Mesendoderm (in vitro differentiated cells): ENCODE measurements at regions not wholly inside any gene's neighbourhood (a gene's known extent, or its start where the extent isn't known, plus 50 kb on each side); places are given as distances from the start of the nearest gene placed in this dataset.

Experiments
- DNase-seq: peaks from one replicate; pipeline ENCODE4 v3.0.0; 2013
- H2AK5ac ChIP-seq: 2 replicates; pipeline ENCODE4 v1.6.1; 2013; ENCODE audit warnings: low read length, inconsistent platforms
- H2BK120ac ChIP-seq: 2 replicates; pipeline ENCODE4 v1.6.1; 2013; ENCODE audit warnings: low read depth, mild to moderate bottlenecking, low read length, moderate library complexity, mixed read lengths
- H2BK15ac ChIP-seq: replicated peaks from 2 replicates; pipeline ENCODE4 v1.6.1; 2013; ENCODE audit warnings: low read depth, mild to moderate bottlenecking, moderate library complexity
- H2BK5ac ChIP-seq: 2 replicates; pipeline ENCODE4 v1.6.1; 2013; ENCODE audit warnings: low read length, inconsistent platforms
- H3K18ac ChIP-seq: 2 replicates; pipeline ENCODE4 v1.6.1; 2013; ENCODE audit warnings: mild to moderate bottlenecking, low read length, mixed read lengths
- H3K23ac ChIP-seq: one replicate; pipeline ENCODE4 v1.6.1; 2013; ENCODE audit warnings: low read length
- H3K27ac ChIP-seq: 2 replicates; pipeline ENCODE4 v1.5.1; 2013; ENCODE audit warnings: low read depth, mild to moderate bottlenecking, inconsistent platforms, low read length, moderate library complexity
- H3K27me3 ChIP-seq: 2 replicates; pipeline ENCODE4 v1.6.1; 2013; ENCODE audit warnings: low read length, control low read depth, mild to moderate bottlenecking, inconsistent platforms; ENCODE audit not compliant: insufficient read depth, poor library complexity
- H3K36me3 ChIP-seq: 2 replicates; pipeline ENCODE4 v1.6.1; 2013; ENCODE audit warnings: low read length, inconsistent platforms; ENCODE audit not compliant: control insufficient read depth, insufficient read depth
- H3K4ac ChIP-seq: one replicate; pipeline ENCODE4 v1.6.1; 2013; ENCODE audit warnings: low read depth, mild to moderate bottlenecking, low read length, moderate library complexity
- H3K4me1 ChIP-seq: 2 replicates; pipeline ENCODE4 v1.6.1; 2013; ENCODE audit warnings: low read depth, low read length, inconsistent platforms; ENCODE audit not compliant: control insufficient read depth
- H3K4me2 ChIP-seq: 2 replicates; pipeline ENCODE4 v1.6.1; 2013; ENCODE audit warnings: low read length
- H3K4me3 ChIP-seq: 2 replicates; pipeline ENCODE4 v1.5.1; 2013; ENCODE audit warnings: mild to moderate bottlenecking, low read length
- H3K56ac ChIP-seq: one replicate; pipeline ENCODE4 v1.6.1; 2013; ENCODE audit warnings: low read length
- H3K79me1 ChIP-seq: 2 replicates; pipeline ENCODE4 v1.6.1; 2013; ENCODE audit warnings: low read length, inconsistent platforms
- H3K79me2 ChIP-seq: 2 replicates; pipeline ENCODE4 v1.6.1; 2013; ENCODE audit warnings: mild to moderate bottlenecking, low read length; ENCODE audit not compliant: control insufficient read depth, insufficient read depth
- H3K9ac ChIP-seq: 2 replicates; pipeline ENCODE4 v1.6.1; 2013; ENCODE audit warnings: low read length, inconsistent platforms
- H4K5ac ChIP-seq: one replicate; pipeline ENCODE4 v1.6.1; 2013; ENCODE audit warnings: low read length
- H4K8ac ChIP-seq: one replicate; pipeline ENCODE4 v1.6.1; 2013; ENCODE audit warnings: low read depth, mild to moderate bottlenecking, control low read depth, low read length, moderate library complexity
- WGBS: extraction: QIAGEN DNeasy Blood & Tissue Kit; methylation state at CpG from one replicate; pipeline ENCODE4 v1.1.7; 2013; ENCODE audit warnings: low lambda C conversion rate, missing lambda C conversion rate; ENCODE audit not compliant: insufficient coverage; ENCODE audit errors: extremely low coverage; 5-methylcytosine and 5-hydroxymethylcytosine counted together

DNA sequence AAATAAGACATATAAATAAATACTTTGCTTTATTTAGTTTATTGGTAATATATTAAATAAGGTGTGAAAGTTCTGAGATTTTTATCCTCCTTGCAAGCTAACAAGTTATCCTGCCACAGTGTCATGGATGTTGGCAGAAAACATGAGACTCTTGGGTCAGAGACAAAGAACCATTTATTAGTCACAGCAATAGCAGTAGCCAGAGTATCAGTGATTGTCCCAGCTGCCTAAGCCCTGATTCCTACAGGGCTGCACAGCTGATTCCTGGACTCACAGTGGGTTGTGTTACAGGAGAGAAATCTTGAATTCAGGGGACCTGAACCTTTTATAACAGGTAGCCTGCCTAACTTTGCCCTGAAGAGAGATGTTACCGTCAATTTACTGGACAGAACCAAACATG is 304.5 kb upstream of the ZNF608 start:
- no peak for DNase-seq
- WGBS: no CpG with 5 or more reads among the region's 1 CpG
- no peaks in the 10 kb centered on the region for H3K27me3 ChIP-seq

DNA sequence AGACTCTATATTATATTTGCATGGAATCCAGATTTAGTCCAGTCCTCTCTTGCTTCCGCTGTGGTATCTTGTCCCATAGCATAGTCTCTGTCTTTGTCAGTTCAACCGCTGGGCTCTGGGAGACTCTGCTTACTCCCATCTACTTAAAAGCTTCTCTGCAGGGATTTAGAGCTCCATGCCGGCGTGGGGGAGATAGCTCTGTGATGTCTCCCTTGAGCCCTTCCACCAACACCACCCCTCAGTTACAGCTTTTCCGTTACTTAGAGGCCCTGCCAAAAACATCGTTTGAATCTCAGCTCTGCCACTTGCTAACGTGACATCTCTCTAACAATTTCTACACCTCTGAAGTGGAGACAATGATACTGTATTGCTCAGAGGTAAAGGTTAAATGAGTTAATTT is 306.1 kb upstream of the ZNF608 start:
- H3K79me2 ChIP-seq: no peaks in the 10 kb centered on the region
- no peak overlapping the region for H3K18ac ChIP-seq
- no peak overlapping the region for H2BK5ac ChIP-seq
- H3K4me3 ChIP-seq: no peak overlapping the region
- no peak overlapping the region for H3K23ac ChIP-seq
- no peak for DNase-seq
- H3K4me1 ChIP-seq: peaks cover 3% of the 10 kb centered on the region
- H3K4ac ChIP-seq: no peak overlapping the region
- no peak overlapping the region for H3K56ac ChIP-seq
- WGBS: no CpG with 5 or more reads among the region's 7 CpGs
- no peaks in the 10 kb centered on the region for H3K36me3 ChIP-seq
- H3K27ac ChIP-seq: no peak overlapping the region
- H2BK120ac ChIP-seq: no peak overlapping the region
- no peaks in the 10 kb centered on the region for H3K79me1 ChIP-seq
- no peak overlapping the region for H2AK5ac ChIP-seq
- no peak overlapping the region for H2BK15ac ChIP-seq
- no peaks in the 10 kb centered on the region for H3K27me3 ChIP-seq
- H4K8ac ChIP-seq: no peak overlapping the region
- H4K5ac ChIP-seq: no peak overlapping the region
- H3K9ac ChIP-seq: no peak overlapping the region
- H3K4me2 ChIP-seq: no peak overlapping the region

More for the DNA sequence above, 304.5 kb upstream of the ZNF608 start:
- Histone ChIP-seq H3K36me3 (no peaks in the 10 kb centered on the region), H3K79me2 (no peaks in the 10 kb centered on the region), H3K4ac (no peak overlapping the region), H2BK120ac (no peak overlapping the region), H4K8ac (no peak overlapping the region), H3K9ac (no peak overlapping the region), H3K4me2 (no peak overlapping the region), H3K23ac (no peak overlapping the region), H3K18ac (no peak overlapping the region), H3K56ac (no peak overlapping the region), H3K79me1 (no peaks in the 10 kb centered on the region), H2BK5ac (no peak overlapping the region), H3K4me1 (no peaks in the 10 kb centered on the region), H3K27ac (no peak overlapping the region), H3K4me3 (no peak overlapping the region), H2AK5ac (no peak overlapping the region), H2BK15ac (no peak overlapping the region), H4K5ac (no peak overlapping the region)

GRCh38 chr5:125053179-125053578 is 306.7 kb upstream of the ZNF608 start:
- no peak overlapping the region for H3K4me2 ChIP-seq
- H3K27me3 ChIP-seq: no peaks in the 10 kb centered on the region
- H2BK120ac ChIP-seq: no peak overlapping the region
- no CpG with 5 or more reads among the region's 1 CpG for WGBS
- no peak overlapping the region for H3K23ac ChIP-seq
- H3K36me3 ChIP-seq: no peaks in the 10 kb centered on the region
- H3K9ac ChIP-seq: no peak overlapping the region
- H4K8ac ChIP-seq: no peak overlapping the region
- no peak overlapping the region for H3K18ac ChIP-seq
- no peak overlapping the region for H4K5ac ChIP-seq
- H3K4me1 ChIP-seq: peaks cover 3% of the 10 kb centered on the region
- H2AK5ac ChIP-seq: no peak overlapping the region
- no peak overlapping the region for H3K27ac ChIP-seq
- H3K4ac ChIP-seq: no peak overlapping the region
- no peak overlapping the region for H3K4me3 ChIP-seq
- H3K56ac ChIP-seq: no peak overlapping the region
- H2BK5ac ChIP-seq: no peak overlapping the region
- H3K79me2 ChIP-seq: no peaks in the 10 kb centered on the region
- no peak for DNase-seq
- no peak overlapping the region for H2BK15ac ChIP-seq
- no peaks in the 10 kb centered on the region for H3K79me1 ChIP-seq

- Histone ChIP-seq H3K23ac (no peak overlapping the region), H3K27me3 (no peaks in the 10 kb centered on the region), H3K4me2 (no peak overlapping the region), H3K27ac (no peak overlapping the region), H4K5ac (no peak overlapping the region), H3K79me1 (no peaks in the 10 kb centered on the region), H3K79me2 (no peaks in the 10 kb centered on the region), H3K9ac (no peak overlapping the region), H3K4me3 (no peak overlapping the region), H2BK120ac (no peak overlapping the region), H3K56ac (no peak overlapping the region), H2AK5ac (no peak overlapping the region), H3K18ac (no peak overlapping the region), H3K4ac (no peak overlapping the region), H3K36me3 (no peaks in the 10 kb centered on the region), H2BK15ac (no peak overlapping the region), H4K8ac (no peak overlapping the region), H3K4me1 (peaks cover 3% of the 10 kb centered on the region), H2BK5ac (no peak overlapping the region)
- DNase-seq: no peak
- no CpG with 5 or more reads among the region's 4 CpGs for WGBS
Measured at GRCh38 chr5:125054146-125054545, 307.7 kb upstream of the ZNF608 start.

DNA sequence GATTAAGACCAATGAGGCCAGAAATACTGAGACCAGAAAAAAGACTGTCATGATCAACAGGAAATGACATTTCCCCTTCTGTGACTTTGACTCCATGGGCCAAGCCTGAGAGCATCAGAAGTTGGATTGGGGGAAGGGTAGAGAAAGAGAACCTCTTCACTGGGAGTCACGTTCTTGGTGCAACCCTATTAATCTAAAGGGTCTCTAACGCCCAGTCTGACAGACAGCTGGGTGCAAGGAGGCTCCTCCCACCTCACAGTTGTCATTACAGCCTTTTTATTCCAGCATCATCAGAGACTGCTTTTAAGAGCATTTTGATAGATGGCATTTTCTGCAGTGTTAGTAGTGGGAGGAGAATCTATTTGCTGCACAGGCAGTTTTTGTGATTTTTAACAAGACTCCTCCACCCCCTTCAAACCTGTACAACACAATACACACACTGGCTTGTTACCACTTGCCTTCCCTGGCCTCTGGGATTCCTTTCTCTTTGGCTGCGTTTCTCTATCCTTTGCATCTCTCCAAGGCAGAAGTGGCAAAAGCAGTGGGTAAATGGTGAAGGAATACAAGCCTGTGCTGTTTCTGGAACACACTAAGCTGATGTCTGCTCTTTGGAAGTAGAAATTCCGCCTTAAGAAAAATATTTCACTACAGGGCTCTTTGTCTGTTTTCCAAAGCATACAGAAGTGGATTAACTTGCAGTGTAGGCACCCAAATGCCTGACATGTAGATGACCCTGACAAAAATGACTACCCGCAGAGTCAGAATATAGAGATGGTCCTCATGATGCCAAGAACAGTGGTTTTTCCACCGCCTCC is 310.4 kb upstream of the ZNF608 start:
- H2BK120ac ChIP-seq: no peak overlapping the region
- no peak overlapping the region for H3K4ac ChIP-seq
- H2AK5ac ChIP-seq: no peak overlapping the region
- no peaks in the 10 kb centered on the region for H3K36me3 ChIP-seq
- DNase-seq: no peak
- H2BK15ac ChIP-seq: no peak overlapping the region
- H4K5ac ChIP-seq: no peak overlapping the region
- H3K9ac ChIP-seq: no peak overlapping the region
- no peak overlapping the region for H3K4me3 ChIP-seq
- H4K8ac ChIP-seq: no peak overlapping the region
- peaks cover 3% of the 10 kb centered on the region for H3K4me1 ChIP-seq
- H3K79me2 ChIP-seq: no peaks in the 10 kb centered on the region
- no peak overlapping the region for H3K18ac ChIP-seq
- no peaks in the 10 kb centered on the region for H3K79me1 ChIP-seq
- no peak overlapping the region for H3K27ac ChIP-seq
- H3K4me2 ChIP-seq: no peak overlapping the region
- no peaks in the 10 kb centered on the region for H3K27me3 ChIP-seq
- no CpG with 5 or more reads among the region's 6 CpGs for WGBS
- H3K23ac ChIP-seq: no peak overlapping the region
- no peak overlapping the region for H2BK5ac ChIP-seq
- no peak overlapping the region for H3K56ac ChIP-seq
